ENCODE measurements at regions not wholly inside any gene's neighbourhood (a gene's known extent, or its start where the extent isn't known, plus 50 kb on each side); places are given as distances from the start of the nearest gene placed in this dataset.

DNA sequence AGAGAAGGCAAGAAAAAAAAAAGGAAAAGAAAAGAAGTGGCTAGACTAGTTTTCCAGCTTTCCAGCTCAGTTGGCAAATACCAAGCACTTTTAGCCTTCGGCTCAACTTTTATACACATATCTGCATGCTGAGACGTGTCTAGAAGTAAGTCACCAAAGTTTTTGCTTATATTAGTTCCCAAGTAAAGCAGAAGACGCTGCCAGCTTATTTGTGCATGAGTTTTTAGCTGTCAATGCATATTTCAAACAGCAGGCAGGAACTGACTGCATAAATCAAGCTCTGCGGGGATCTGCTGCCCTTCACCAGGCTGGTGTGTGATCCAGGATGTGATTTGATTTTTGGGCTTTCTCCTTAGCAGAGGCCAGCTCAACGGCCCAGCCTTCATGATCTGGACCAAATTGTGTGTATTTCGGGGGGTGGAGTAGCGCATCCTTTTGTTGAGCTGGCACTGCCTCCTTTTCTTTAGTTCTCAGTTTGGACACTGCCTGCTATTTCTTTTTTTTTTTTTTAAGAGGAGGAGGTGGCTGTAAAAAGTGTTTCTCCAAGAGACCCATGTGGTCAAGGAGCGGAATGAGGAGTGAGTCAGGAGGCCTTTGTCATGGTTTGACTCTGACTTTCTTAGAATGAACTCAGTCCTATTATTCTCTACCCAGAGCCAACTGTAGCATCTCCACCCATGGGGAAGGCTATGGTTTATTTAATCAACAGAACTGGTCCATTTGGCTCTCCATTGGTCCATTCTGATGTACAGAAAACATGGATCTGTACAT lies 162.6 kb upstream of the XYLT1 start:
- no peak for DNase-seq

DNA sequence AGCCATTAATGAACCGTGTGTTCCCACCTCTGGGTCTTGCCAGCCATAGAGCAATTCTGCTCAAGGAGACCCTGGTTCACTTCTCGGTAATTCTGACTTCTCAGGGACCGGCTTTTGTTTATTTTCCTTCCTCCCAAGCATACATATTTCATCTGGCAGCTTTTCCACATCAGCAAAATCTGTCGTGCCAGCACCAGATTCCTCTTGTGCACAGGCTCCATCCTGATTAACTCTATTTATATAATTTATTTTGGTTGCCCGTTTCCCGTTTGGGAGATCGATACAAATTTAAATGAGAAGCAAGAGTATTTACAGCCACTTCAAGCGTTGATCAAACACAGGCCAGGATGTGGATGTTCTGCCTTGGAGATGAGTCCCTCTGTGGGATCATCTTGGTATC lies 161.9 kb upstream of the XYLT1 start:
- no peak for DNase-seq

DNA sequence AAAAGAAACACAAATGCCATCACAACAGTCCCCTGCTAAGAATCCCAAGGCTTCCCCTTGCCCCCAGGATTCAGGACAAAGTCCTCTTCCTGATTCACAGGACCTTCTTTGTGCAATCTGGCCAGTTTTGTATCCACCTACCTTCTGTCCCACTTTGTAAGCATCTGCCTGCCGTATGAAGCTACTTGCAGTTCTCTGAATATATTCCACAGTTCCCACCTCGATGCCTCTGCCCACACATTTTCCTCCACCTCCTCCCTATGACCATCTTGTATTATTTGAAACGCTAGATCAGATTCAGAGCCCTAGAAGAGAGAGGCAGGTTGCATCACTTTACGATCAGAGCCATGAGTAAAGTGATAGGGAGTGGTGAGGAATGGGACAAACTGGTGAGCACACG lies 159.2 kb upstream of the XYLT1 start:
- no peak for DNase-seq

DNA sequence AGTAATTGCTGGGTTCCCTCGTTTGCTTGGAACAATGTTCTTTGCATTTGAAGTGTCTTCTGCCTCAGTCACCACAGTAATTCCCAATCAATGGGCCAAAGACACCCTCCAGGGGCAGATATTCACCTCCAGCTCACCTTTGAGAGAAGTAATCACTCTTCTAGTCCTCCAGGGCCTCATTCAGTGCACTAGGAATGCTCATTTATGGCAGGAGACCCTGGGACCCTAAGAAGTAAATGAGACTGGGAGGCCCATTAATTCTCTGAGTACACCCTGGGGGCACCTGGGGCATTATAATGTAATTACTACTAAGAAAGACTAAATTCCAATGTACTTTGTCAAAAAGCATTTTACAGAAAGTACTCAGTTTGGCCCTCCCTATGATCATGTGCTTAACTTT lies 158.2 kb upstream of the XYLT1 start:
- no peak for DNase-seq

DNA sequence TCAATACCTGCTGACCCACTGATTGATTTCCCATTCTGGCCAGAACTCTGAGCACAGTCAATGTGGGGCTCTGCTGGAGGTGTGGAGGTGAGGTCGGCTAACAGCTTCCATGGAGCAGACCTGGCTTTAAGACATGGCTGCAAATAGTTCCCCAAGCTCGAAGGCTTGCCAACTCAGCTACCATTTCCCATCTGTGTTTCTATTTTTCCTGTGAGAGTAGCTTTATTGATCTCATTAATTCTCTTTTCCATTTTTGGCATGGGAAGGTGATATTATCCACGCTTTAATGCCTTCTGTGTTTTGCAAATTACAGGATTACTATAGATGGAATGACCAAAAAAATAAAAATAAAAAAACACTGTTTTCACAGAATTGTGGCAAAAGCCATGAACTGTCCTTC lies 151.6 kb upstream of the XYLT1 start:
- DNase-seq: no peak

DNA sequence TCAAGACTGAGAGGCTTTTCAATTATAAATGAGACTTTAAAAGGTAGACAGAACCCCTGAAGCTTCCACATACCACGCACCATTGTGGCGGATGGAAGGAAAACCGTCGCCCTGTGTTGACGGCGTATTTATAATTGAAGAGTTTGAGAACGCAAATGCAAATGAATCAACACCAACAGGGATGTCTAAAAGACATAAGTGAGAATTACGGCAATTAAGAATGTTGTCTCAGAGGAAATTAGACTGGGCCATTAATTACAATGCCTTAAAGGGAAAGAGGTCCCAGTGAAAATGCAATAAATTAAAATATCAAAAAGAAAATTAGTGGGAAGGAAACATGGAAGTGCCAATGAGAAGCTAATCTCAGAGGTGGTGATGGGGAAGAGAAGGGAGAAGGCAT lies 148.5 kb upstream of the XYLT1 start:
- no peak for DNase-seq

DNA sequence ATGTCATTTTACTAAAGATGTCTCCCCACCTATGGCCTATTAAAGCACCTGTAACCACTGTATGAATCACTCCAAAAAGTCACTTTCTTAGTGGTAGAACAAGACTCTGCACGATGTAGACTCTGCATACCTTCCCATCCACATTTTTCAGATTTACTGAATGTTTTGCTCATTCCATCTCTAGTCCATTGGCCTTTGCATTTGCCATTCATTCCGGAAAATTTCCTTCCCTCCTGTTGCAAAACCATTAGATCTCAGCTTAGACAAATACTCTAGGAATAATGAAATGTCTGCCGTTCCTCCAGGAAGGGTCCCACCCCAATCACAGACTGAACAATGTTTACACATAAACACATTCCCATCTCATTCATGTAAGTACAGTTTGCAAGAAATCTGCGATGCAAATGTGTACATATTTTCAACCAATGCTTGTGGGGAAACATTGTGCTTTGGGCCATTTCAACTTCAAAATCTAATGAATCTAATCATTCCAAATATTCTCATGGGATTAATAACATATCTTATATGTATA lies 146.3 kb upstream of the XYLT1 start:
- DNase-seq: no peak

DNA sequence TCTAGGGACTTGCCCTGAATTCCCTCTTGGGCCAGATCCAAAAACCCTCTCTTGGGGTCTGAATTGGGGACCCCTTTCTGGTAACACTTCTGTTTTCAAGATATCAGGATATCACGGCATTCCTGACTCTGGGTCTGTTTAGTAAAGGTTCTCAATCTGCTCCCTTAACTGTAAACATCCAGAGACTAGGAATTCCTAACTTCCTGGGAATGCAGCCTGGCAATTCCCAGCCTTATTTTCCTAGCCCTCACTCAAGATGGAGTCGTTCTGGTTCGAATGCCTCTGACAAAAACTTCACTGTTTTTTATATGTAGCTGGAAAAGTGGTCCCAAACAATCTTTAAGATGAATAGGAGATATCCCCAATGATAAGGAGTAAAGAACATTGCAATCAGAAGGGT lies 141.6 kb upstream of the XYLT1 start:
- DNase-seq: no peak

DNA sequence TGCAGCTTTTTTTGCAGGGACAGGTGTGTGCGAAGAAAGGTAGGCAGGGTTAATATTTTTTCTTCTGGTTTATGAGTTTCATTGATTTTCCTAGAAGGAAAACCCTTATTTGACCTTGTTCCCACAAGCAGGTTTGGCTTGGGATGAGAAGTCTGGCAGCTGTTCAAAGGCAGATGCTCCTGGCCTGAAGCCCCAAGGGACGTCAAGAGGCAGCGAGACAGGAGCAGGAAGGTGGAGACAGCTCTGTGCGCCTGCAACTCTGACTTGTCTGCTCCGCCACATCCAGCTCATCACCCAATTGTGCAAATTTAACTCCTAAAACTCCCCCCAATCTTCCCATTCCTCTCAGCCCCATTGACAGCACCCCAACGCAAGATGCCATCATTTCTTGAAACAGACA lies 136.8 kb upstream of the XYLT1 start:
- DNase-seq: no peak

DNA sequence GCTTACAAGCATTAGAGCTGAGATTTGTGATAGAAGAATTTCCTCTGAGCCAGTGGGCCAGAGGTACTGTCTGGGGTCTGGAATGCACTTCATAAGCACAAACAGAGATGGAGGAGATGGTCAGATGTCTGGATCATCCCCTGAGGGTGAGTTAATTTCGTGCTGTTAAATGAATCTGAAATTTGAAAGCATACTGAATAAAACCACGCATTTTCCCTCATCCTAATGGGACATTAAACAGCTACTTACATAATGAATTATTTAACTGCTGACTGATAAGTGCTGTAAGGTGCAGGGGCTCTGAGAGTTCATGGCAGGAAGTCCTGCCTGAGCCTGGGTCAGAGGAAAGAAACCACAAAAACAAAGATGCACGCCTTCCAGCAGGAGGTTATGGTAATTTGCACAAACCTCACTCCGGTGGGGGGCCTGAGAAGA lies 136.3 kb upstream of the XYLT1 start:
- DNase-seq: no peak

DNA sequence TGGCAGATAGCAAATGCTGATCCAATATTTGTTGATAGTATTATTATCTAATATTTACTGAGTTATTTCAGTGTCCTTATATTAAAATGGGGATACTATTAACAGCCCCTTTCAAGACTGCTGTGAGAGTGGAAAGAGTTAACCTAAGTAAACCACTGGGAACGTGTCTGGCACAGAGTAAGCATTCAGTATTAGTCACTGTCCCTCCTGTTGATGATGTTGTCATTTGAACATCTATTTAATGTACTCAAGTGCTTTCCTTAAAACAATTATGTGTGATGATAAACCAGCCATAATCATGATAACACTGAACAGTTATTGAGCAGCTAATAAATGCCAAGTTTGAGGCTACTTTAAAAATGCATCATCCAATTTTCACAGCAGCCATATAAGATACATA lies 135.7 kb upstream of the XYLT1 start:
- no peak for DNase-seq

DNA sequence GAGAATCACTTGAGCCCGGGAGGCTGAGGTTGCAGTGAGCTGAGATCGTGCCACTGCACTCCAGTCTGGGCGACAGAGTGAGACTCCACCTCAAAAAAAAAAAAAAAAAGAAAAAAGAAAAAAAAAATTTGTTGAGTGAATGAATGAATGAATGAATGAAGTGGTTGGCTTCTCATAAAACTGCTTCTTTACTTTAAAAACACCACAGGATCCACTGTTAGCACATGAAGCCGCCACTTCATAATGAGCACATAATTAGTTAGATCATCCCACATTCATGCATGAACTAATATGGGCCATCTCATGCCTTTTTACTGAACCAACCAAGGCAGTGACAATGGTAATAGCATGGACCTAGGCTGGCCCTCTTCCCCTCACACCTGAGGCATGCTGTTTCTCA lies 135.0 kb upstream of the XYLT1 start:
- no peak for DNase-seq

DNA sequence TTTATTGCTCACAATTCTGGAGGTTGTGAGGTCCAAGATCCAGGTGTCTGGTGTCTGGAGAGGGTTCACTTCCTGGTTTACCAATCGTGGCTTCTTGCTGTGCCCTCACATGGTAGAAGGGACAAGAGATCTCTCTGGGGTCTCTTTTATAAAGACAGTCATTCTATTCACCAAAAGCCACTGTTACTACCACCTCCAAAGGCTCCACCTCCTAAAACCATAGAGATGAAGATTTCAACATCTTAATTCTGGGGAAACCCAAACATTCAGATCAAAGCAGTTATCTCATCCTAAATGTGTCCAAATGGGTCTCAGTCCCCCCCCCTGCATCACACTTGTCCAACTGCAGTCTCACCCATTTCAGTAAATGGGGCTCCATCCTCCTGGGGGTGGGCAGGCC lies 132.9 kb upstream of the XYLT1 start:
- no peak for DNase-seq

DNA sequence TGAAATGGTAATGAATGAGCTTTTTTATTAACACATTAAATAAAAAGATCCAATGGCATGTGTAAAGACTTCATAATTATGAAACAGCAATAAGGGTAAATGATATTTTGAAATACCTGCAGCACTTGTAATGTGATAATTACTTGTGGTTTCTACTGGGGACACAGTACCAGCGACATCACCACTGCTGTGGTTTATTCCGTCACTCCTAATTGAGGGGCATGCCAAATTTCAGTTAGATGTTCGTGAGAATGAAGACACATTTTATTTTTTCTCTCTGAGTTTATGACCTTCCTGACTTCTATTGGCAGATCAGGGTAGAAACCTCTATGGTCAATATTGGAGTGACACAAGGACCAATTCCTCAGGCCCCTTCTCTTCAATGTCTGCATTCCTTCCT lies 131.9 kb upstream of the XYLT1 start:
- DNase-seq: no peak

DNA sequence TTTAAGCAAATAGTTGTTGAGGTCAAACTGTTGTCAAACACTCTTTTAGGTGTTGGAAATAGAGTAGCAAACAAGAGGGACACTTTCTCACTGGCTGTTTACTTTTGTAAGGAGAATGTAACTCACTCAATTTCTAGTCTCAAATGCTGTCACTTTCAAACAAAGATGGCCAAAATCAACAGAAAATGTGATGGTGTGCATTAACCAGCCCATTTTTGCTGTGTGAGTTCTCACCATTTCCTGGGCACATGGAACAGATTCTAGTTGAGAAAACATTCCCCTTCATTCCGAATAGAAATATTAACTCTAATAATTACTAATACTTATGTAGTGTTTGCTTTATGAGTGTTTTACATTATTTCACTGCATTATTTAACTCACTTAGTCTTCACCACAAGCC lies 128.2 kb upstream of the XYLT1 start:
- no peak for DNase-seq

DNA sequence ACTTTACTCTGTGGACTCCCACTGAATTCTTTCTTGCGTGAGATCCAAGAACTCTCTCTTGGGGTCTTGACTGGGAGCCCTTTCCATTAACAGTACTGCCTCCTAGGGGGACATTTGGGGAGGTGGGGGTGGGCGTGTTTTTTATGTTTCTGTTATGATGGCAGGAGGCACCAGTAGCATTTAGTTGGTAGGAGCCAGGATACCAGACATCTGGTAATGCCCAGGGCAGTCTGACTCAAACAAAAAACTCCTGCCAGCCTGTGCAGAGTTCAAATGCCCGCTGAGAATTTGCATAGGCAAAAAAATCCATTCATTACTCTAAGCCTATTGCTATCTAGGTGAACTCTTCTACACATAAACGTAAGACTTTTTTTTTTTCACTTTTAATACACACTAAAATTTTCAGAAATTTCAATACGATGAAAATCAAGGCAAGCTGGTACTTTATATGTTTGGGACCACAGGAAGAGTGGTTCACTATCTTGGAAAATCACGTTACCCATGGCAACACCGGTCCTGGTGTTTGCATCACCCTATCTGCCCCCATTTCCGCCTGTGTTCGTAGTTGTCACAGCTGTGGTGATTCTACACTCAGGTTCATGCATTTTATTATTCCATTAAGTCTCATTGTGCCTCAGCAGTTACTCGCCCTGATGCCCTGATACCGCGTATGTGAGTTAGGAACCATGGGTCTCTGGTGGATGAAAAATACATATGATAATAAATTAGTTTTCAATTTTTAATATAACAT lies 121.1 kb upstream of the XYLT1 start:
- DNase-seq: no peak

DNA sequence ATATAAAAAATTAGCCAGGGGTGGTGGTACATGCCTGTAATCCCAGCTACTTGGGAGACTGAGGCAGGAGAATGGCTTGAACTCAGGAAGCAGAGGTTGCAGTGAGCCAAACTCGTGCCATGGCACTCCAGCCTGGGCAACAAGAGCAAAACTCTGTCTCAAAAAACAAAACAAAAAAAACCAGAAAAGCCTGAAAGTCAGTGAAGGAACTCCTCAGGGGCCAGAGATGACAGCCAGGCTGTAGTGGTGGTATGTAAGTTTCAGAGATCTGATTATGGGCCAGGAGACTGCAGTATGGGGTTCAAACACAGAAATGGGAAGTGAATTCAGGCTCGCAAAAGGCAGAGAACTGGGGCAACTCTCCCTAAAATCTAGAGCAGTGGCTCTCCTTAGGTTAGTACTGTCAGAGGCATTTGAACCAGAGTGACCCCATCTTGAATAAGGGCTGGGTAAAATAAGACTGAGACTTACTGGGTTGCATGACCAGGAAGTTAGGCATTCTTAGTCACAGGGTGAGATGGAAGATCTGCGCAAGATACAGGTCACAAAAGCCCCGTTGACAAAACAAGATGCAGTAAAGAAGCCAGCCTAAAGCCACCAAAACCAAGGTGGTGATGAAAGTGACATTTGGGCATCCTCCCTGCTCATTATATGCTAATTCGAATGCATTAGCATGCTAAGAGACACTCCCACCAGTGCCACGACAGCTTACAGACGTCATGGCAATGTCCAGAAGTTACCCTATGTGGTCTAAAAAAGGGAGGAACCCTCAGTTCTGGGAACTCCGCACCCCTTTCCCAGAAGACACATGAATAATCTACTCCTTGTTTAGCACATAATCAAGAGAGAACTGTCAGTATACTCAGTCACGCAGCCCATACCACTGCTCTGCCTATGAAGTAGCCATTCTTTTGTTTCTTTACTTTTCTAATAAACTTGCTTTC lies 120.2 kb upstream of the XYLT1 start:
- DNase-seq: no peak

DNA sequence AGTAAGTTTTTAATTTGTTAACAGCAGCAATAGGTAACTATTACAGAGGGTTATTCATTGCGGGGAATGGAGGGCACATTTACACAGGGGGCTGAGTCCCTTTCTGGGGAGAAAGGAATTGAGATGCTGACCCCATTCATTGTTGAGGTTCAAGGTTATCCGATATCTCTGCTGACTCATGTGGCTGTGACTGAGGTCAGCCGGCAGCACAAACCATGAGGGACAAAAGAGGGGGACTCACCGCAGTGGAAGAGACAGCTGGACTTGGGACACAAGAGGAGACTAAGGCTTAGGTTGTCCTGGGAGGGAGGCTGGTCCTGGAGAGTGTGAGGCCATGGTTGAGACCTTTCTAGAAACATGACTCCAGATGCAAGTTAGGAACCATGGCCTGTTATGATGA lies 119.1 kb upstream of the XYLT1 start:
- DNase-seq: no peak

DNA sequence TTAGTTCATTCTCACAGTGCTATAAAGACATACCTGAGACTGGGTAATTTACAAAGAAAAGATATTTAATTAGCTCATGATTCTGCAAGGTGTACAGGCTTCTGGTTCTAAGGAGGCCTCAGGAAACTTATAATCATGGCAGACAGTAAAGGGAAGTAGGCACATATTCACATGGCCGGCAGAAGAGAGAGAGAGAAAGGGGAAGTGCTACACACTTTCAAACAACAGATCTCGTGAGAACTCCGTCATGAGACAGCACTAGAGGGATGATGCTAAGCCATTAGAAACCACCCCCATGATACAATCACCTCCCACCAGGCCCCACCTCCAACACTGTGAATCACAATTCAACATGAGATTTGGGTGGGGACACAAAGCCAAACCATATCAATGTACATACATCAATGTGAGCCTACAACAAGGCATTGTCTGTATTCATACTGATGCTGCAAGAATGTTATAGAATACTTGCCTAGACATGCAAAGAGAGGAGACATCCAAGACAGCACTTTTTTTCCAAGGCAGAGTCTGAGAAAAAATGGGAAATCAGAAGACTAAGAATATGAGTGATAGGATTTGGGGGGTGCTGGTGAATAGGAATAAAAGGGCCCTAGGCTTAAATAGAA lies 114.8 kb upstream of the XYLT1 start:
- DNase-seq: no peak

DNA sequence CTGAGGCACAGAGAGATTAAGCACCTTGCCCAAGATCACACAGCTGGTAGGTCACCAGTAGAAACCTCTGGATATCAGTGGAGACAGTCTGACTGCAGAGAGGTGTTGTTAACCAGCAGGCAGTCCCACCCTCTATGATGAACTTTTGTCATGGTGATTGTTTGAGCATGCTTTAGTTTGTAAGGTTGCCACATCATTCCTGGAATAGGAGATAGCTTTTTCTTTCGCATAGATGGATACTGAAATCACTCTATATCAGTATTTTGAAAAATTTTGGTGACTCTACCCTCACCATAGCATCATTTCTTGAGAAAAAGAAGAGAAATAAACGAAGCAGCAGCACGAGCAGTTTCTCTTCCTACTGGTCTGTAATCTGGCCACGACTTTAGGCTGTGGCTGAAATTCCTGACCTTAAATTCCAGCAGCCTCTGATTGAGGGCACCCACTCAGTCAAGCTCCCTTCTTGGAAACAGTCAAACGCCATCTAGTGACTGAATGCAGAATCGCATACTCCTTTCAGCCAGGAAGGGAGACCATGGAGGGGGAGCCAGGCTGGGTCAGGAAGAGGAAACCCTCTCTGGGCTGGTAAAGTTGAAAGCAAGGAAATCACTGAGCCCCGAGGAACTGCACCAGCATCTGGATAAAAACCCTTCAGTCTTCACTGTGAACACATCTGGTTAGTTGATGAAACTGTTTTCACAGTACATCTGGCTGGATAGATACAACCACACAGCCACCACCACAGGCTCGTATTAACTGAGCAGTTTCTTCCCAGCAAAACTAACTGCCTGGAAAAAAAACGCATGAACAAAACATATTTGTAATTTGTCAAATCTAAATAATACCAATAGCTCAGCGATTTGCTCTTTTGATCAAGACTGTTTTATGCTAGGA lies 108.5 kb upstream of the XYLT1 start:
- DNase-seq: peak; percentile 17 to 25

DNA sequence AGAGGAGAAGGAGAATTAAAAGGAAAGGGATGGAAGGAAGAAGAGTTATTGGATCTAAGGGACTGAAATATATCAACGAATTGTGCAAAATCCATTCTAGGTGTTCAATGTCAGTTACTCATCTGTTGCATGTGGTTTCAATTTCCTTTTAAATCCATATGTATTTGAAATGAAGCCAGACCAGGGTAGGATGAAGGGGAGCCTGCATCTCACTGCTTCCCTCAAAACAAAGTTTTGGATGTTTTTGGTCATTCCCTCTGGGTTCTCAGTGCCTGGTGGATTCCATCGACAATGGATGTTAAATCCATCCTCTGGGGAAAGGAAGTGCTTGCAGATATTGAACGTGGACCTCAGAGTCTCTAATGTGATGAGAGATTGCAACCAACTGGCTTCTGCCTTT lies 103.5 kb upstream of the XYLT1 start:
- DNase-seq: no peak

DNA sequence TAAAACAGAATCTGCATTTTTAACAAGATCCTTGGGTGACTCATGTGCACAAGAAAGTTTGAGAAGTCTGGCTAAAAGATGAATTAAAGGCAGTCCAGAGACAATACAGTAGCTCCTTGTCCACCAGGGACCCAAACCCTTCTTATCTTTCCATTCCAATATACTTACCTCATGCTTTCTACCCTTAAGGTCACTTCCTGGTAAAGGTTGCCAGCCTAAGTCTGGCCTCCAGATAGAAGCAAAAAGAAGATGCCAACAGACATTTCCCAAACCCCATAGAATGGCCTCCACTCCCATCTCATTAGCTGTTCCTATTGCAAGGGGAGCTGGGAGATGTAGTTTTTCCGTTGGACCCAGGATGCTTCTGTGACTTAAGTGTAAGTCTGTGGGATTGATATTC lies 101.4 kb upstream of the XYLT1 start:
- DNase-seq: no peak
